Vagina (tissue), 2 donors: ENCODE measurements at regions not wholly inside any gene's neighbourhood (a gene's known extent, or its start where the extent isn't known, plus 50 kb on each side); places are given as distances from the start of the nearest gene placed in this dataset.

Experiments
- DNase-seq, 2 donors: peaks; one replicate each; pipeline ENCODE4 v3.0.0-alpha.2; 2017; ENCODE audit errors: extremely low spot score in 2 of 2
- H3K27ac ChIP-seq: fragments of 200-600 bp; sonication (generic); one replicate; pipeline ENCODE4 v1.5.1; 2019
- H3K27me3 ChIP-seq: fragments of 200-600 bp; sonication (generic); one replicate; pipeline ENCODE4 v1.5.1; 2019
- H3K36me3 ChIP-seq, 2 donors: fragments of 200-600 bp; sonication (generic); one replicate each; pipeline ENCODE4 v1.5.1; 2017 to 2019
- H3K4me1 ChIP-seq: fragments of 200-600 bp; sonication (generic); one replicate; pipeline ENCODE4 v1.5.1; 2019
- H3K4me3 ChIP-seq, 2 donors: fragments of 200-600 bp; sonication (generic); 1 replicate in 1 of 2; 2 replicates in 1 of 2; pipeline ENCODE4 v1.5.1; 2016 to 2019
- H3K9me3 ChIP-seq: fragments of 200-600 bp; sonication (generic); one replicate; pipeline ENCODE4 v1.5.1; 2019
- CTCF ChIP-seq, 3 experiments: fragments of 450-650 bp in 2 of 3; fragments of 200-600 bp in 1 of 3; sonication (generic) in 1 of 3; IDR thresholded peaks; one replicate each; pipeline ENCODE4 v1.5.1; 2017 to 2019; ENCODE audit warnings: antibody characterized with exemption in 3 of 3, mild to moderate bottlenecking in 2 of 3, moderate library complexity in 2 of 3
- POLR2A ChIP-seq, 2 donors: fragments of 450-650 bp; IDR thresholded peaks; one replicate each; pipeline ENCODE4 v1.6.1; 2017; ENCODE audit warnings: antibody characterized with exemption in 2 of 2, mild to moderate bottlenecking in 2 of 2, moderate library complexity in 2 of 2
- POLR2AphosphoS5 ChIP-seq, 2 donors: sonication (generic); formaldehyde crosslinking; IDR thresholded peaks; one replicate each; pipeline ENCODE4 v1.9.0; 2017; ENCODE audit warnings: antibody characterized with exemption in 2 of 2, mild to moderate bottlenecking in 2 of 2, low read depth in 1 of 2; ENCODE audit not compliant: insufficient read depth in 1 of 2
- intact Hi-C: fragments of 100-400 bp; cut with DNase I; formaldehyde crosslinking; loops from one replicate; pipeline ENCODE4 v1.15.1; 2023

- no peaks in the 10 kb centered on the region for H3K36me3 ChIP-seq
- intact Hi-C loops = no loop called here
- H3K4me1 ChIP-seq = peaks cover 50% of the 10 kb centered on the region
- H3K27ac ChIP-seq = no peak overlapping the region
- TF ChIP-seq POLR2AphosphoS5 (IDR thresholded peaks at IDR 0.05; ENCODE audit: insufficient read depth in 1 of 2, low read depth in 1 of 2) (no peak), CTCF (IDR thresholded peaks at IDR 0.05) (no peak), POLR2A (IDR thresholded peaks at IDR 0.05) (no peak)
- H3K9me3 ChIP-seq = no peaks in the 10 kb centered on the region
- no peaks in the 10 kb centered on the region for H3K27me3 ChIP-seq
- DNase-seq = no peak
- H3K4me3 ChIP-seq = no peak overlapping the region
Observed at GRCh38 chr16:14375132-14375491, 254.9 kb downstream of the PARN start.

- H3K27ac ChIP-seq = no peak overlapping the region
- intact Hi-C loops = no loop called here
- TF ChIP-seq POLR2AphosphoS5 (IDR thresholded peaks at IDR 0.05; ENCODE audit: insufficient read depth in 1 of 2, low read depth in 1 of 2) = no peak
- no peak for TF ChIP-seq CTCF (IDR thresholded peaks at IDR 0.05)
- TF ChIP-seq POLR2A (IDR thresholded peaks at IDR 0.05) = no peak
Observed at GRCh38 chr16:14374451-14375131, 255.5 kb downstream of the PARN start.

DNA sequence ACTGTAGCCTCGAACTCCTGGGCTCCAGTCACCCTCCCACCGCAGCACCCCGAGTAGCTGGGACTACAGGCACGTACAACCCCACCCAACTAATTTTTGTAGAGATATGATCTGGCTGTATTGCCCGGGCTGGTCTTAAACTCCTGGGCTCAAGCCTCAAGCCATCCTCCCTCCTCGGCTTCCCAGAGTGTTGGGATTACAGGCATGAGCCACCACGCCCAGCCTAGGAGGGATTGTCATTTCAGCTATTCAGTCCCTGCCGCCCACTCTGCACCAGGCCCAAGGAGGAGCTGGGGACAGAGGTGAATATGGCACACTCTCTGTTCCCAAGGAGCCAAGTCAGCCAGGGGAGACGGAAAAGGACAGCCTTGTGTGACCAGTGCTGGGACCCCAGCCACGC lies 256.2 kb downstream of the PARN start:
- H3K4me1 ChIP-seq = peaks cover 56% of the 10 kb centered on the region
- H3K36me3 ChIP-seq = no peaks in the 10 kb centered on the region
- DNase-seq = no peak
- intact Hi-C loops = no loop called here
- H3K27me3 ChIP-seq = no peaks in the 10 kb centered on the region
- no peaks in the 10 kb centered on the region for H3K9me3 ChIP-seq
- no peak for TF ChIP-seq CTCF (IDR thresholded peaks at IDR 0.05)
- TF ChIP-seq POLR2AphosphoS5 (IDR thresholded peaks at IDR 0.05; ENCODE audit: insufficient read depth in 1 of 2, low read depth in 1 of 2) = no peak
- no peak for TF ChIP-seq POLR2A (IDR thresholded peaks at IDR 0.05)
- H3K27ac ChIP-seq = no peak overlapping the region
- no peak overlapping the region for H3K4me3 ChIP-seq

More at GRCh38 chr16:14374451-14375131, 255.5 kb downstream of the PARN start:
- H3K4me3 ChIP-seq = no peak overlapping the region
- no peak for DNase-seq
- no peaks in the 10 kb centered on the region for H3K36me3 ChIP-seq
- no peaks in the 10 kb centered on the region for H3K9me3 ChIP-seq
- no peaks in the 10 kb centered on the region for H3K27me3 ChIP-seq
- peaks cover 55% of the 10 kb centered on the region for H3K4me1 ChIP-seq

DNA sequence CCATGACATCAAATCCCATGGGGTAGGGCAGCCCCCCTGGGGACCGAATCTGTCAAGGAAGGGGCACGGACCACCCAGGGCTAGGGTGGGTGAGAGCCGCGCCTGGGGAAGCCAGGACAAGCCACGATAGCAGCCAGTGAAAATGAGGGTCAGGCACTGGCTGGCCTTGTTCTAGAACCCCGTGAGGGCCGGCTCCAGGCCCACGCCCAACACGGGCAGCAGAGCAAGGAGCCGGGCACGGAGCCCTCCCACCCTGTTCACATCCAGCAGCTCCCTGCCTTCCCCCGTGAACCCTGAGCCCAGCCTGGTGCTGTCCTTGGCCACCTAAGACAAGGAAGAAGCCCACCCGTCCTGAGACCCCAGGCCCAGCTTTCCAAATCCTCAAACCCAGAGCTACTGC lies 256.7 kb downstream of the PARN start:
- TF ChIP-seq POLR2A (IDR thresholded peaks at IDR 0.05) (no peak), POLR2AphosphoS5 (IDR thresholded peaks at IDR 0.05; ENCODE audit: insufficient read depth in 1 of 2, low read depth in 1 of 2) (no peak), CTCF (IDR thresholded peaks at IDR 0.05) (no peak)
- peak in 1 of 2 donors; percentile 67 for DNase-seq
- intact Hi-C loops = no loop called here
- Histone ChIP-seq H3K4me1 (peaks cover 51% of the 10 kb centered on the region), H3K4me3 (no peak overlapping the region), H3K36me3 (no peaks in the 10 kb centered on the region), H3K9me3 (no peaks in the 10 kb centered on the region), H3K27ac (no peak overlapping the region), H3K27me3 (no peaks in the 10 kb centered on the region)

DNA sequence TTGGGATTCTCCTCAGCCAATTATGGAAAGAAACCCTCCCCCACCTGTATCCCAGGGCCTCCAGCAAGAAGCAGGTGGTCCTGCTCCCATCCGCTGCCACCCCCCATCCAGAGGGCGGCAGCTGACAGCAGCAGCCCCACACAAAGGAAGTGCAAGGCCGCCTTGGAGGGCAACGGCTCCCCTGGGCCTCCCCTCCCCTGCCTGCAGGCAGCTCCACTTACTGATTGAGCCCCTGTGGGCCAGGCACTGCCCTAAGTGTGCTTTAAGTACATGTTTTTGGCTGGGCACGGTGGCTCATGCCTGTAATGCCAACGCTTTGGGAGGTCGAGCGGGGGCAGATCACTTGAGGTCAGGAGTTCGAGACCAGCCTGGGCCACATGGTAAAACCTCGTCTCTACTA lies 257.6 kb downstream of the PARN start:
- H3K4me3 ChIP-seq = no peak overlapping the region
- intact Hi-C loops = no loop called here
- H3K4me1 ChIP-seq = peaks cover 42% of the 10 kb centered on the region
- H3K27ac ChIP-seq = no peak overlapping the region
- H3K36me3 ChIP-seq = no peaks in the 10 kb centered on the region
- DNase-seq = peak in 1 of 2 donors; percentile 54
- no peak for TF ChIP-seq POLR2AphosphoS5 (IDR thresholded peaks at IDR 0.05; ENCODE audit: insufficient read depth in 1 of 2, low read depth in 1 of 2)
- no peak for TF ChIP-seq POLR2A (IDR thresholded peaks at IDR 0.05)
- TF ChIP-seq CTCF (IDR thresholded peaks at IDR 0.05) = no peak
- no peaks in the 10 kb centered on the region for H3K27me3 ChIP-seq
- no peaks in the 10 kb centered on the region for H3K9me3 ChIP-seq
